ENCODE measurements at regions not wholly inside any gene's neighbourhood (a gene's known extent, or its start where the extent isn't known, plus 50 kb on each side); places are given as distances from the start of the nearest gene placed in this dataset.
"Not testable (repeated sequence)": the region's sequence is repeated elsewhere in the genome, so short reads cannot be mapped to it uniquely, and the experiment has no call there.

DNA sequence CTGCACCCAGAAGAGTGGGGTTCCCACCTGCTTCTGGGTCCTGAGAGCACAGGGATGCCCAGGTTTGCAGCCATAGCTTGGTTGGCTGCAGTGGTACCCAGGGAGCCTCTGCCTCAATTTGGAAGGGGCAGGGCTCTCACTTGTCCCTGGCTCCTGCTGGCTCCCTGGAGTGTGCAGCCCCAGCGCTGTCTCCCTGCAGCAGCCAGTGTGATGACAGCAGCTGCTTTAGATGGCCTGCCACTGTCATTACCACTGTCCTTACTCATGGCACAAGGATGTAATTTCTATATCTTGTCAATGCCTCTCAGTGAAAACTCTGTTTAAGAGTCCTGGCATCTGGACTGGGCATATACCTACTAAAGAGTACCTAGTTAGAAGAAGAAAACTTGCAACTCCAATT, 250.9 kb downstream of the KIF20B start:
- DNase-seq = no peak

GRCh38 chr10:89952751-89953150, 251.4 kb downstream of the KIF20B start:
- DNase-seq = no peak

- DNase-seq = no peak
These were observed 252.7 kb downstream of the KIF20B start for GRCh38 chr10:89954061-89954460.

- no peak for DNase-seq
These were observed 253.6 kb downstream of the KIF20B start for GRCh38 chr10:89954787-89955566.

GRCh38 chr10:89959433-89960110, 258.2 kb downstream of the KIF20B start:
- no peak for DNase-seq

GRCh38 chr10:89963451-89964102, 262.2 kb downstream of the KIF20B start:
- no peak for DNase-seq

DNA sequence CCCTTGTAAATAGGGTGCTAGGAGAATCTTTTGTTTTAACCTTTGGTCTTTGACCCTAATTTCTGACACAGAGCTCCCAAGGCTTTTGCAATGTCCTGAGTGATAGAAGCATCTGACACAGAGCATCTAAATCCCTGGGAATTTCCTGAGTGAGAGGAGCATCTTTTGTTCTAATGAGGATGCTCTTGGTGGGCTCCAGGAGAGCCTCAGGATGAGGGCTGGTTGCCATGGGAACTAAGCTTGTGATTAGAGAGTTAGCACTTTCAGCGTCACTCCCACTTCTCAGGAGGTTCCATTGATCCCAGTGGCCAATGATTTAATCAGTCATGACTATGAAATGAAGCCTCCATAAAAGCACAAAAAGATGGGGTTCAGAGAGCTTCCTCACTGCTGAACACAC, 264.8 kb downstream of the KIF20B start:
- DNase-seq = no peak

- no peak for DNase-seq
These were observed 271.9 kb downstream of the KIF20B start for GRCh38 chr10:89973326-89973725.

DNA sequence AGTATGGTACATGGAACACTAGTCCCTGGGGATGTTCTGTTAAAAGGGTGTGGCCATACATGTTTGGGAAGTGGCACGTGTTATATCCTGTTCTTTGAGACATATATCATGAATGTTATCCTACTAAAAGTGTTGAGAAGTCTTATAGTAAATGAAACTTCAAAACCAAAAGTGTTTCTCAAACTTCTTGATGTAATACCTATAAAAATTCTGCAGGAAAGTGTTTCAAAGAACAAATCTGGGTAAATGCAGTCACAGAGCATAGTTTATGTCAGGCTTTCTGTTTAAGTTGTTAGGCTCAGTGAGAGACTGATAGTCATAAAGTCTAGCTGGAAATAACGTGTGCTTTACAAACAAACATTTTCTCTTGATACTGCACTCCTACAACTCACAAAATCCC, 273.7 kb downstream of the KIF20B start:
- no peak for DNase-seq

GRCh38 chr10:89975771-89976170, 274.4 kb downstream of the KIF20B start:
- DNase-seq = no peak

DNA sequence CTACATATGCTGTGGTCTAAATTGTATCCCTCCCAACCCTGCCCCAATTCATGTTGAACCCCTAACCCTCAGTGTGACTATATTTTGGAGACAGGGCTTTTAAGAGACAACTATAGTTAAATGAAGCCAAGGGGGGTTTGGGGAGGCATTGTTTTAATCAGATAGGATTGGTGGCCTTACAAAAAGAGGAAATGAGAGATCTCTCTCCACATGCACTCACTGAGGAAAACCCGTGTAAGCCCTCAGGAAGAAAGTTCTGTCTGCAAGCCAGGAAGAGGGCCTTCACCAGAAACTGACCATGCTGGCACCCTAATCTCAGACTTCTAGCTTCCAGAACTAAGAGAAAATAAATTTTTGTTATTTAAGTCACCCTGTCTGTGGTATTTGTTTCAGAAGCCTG, 276.7 kb downstream of the KIF20B start:
- DNase-seq = no peak

- DNase-seq = no peak
These were observed 278.3 kb downstream of the KIF20B start for GRCh38 chr10:89979726-89980125.

DNA sequence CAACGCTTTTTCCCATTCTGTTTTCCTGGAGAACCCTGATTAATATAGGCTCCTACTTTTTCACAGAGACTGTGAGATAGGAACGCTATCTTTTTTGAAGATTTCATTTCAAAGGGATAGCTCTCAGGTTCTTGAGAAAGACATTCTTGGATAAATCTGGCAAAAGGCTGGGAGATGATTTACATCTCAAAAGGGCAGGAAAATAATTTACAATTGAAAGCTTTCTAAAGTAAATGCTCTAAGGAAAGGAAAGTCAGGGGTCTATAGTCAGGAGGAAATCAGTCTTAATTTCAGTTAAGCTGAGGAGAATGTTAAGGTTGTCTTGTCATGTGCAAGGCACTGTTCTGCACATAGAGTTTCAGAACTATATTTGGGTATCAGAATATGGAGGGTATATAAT, 278.8 kb downstream of the KIF20B start:
- no peak for DNase-seq

GRCh38 chr10:89981891-89982290, 280.5 kb downstream of the KIF20B start:
- DNase-seq = no peak

DNA sequence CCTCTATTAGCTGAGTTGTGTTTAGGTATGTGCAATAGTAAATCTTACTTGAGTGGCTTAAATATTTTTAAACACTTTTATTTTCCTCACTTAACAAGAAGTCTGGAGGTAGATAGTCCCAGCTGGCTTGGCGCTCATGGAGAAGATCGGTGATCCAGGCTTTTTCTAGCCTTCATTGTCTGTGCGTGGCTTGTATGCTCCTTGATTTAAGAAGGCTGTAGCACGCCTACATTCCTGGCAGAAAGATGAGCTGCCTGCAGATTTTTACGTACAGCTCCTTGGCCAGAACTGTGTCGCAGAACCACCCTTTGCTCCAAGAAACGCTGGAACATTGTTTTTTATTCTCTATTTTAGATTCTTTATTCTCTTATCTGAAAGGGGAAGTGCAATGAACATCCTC, 284.1 kb downstream of the KIF20B start:
- no peak for DNase-seq

- not testable (repeated sequence) for DNase-seq
These were observed 287.0 kb downstream of the KIF20B start for GRCh38 chr10:89988361-89988760.

DNA sequence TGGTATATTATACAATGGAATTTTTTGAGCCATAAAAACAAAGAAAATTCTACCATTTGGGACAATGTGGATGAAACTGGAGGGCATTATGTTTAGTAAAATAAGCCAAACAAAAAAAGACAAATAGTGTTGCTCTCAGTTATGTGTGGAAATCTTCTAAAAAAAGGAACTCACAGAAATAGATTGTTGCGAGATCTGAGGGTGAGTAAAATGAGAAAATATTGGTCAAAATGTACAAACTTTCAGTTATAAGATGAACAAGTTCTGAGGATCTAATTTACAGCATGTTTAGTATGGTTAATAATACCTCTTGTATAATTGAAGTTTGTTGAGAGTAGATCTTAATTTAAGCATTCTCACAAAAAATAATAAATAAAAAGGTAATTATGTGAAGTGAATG, 291.2 kb downstream of the KIF20B start:
- no peak for DNase-seq

DNA sequence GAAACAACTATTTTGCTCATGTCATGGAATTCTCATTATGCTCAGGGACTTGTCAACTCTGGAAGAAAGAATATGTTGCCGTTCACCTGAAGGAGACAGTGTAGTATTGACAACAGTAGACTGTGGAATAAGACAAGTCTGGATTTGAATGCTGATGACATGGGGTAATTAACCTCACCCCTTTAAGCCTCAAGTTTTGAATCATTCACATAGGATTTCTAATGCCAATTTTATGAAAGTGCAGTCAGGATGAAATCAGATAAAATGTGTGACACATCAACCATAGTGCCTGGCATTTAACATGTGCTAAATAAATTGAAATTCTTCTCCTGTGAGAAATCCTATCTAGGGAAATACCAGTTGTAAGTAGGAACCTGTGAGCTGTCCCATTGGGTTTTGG, 305.8 kb downstream of the KIF20B start:
- DNase-seq = no peak

DNA sequence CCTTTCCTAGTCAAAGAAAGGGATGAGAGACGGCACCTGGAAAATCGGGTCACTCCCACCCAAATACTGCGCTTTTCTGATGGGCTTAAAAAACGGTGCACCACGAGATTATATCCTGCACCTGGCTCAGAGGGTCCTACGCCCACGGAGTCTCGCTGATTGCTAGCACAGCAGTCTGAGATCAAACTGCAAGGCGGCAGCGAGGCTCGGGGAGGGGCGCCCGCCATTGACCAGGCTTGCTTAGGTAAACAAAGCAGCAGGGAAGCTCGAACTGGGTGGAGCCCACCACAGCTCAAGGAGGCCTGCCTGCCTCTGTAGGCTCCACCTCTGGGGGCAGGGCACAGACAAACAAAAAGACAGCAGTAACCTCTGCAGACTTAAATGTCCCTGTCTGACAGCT, 309.9 kb downstream of the KIF20B start:
- DNase-seq = not testable (repeated sequence)

GRCh38 chr10:90018819-90019218, 317.4 kb downstream of the KIF20B start:
- no peak for DNase-seq

GRCh38 chr10:90020506-90020905, 319.1 kb downstream of the KIF20B start:
- no peak for DNase-seq

GRCh38 chr10:90023950-90024349, 322.6 kb downstream of the KIF20B start:
- DNase-seq = no peak

DNA sequence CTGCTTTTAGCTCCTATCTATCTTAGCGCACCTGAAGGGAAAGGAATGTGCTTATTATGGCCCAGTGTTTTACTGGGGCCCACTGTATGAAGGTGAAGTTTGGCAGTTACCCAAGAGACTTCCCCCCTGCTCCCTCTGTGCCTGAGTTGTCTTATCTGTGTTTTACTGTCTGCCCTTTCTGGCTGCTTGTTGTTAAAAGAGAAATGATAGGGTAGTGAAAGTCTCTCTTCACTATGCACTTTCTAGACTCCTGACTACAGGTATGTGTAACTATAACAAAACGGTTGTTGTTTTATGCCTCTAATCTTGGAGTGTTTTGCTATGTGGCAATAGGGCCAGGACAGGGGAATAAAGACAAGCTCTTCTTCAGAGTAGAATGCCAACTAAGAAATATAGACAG, 326.9 kb downstream of the KIF20B start:
- DNase-seq = no peak

- no peak for DNase-seq
These were observed 330.4 kb downstream of the KIF20B start for GRCh38 chr10:90031776-90032175.
